ENCODE measurements at regions not wholly inside any gene's neighbourhood (a gene's known extent, or its start where the extent isn't known, plus 50 kb on each side); places are given as distances from the start of the nearest gene placed in this dataset.

- H3K27me3 ChIP-seq (ENCODE audit: insufficient read depth, poor library complexity, severe bottlenecking): no peaks in the 10 kb centered on the region
- TF ChIP-seq, protein P1, sequence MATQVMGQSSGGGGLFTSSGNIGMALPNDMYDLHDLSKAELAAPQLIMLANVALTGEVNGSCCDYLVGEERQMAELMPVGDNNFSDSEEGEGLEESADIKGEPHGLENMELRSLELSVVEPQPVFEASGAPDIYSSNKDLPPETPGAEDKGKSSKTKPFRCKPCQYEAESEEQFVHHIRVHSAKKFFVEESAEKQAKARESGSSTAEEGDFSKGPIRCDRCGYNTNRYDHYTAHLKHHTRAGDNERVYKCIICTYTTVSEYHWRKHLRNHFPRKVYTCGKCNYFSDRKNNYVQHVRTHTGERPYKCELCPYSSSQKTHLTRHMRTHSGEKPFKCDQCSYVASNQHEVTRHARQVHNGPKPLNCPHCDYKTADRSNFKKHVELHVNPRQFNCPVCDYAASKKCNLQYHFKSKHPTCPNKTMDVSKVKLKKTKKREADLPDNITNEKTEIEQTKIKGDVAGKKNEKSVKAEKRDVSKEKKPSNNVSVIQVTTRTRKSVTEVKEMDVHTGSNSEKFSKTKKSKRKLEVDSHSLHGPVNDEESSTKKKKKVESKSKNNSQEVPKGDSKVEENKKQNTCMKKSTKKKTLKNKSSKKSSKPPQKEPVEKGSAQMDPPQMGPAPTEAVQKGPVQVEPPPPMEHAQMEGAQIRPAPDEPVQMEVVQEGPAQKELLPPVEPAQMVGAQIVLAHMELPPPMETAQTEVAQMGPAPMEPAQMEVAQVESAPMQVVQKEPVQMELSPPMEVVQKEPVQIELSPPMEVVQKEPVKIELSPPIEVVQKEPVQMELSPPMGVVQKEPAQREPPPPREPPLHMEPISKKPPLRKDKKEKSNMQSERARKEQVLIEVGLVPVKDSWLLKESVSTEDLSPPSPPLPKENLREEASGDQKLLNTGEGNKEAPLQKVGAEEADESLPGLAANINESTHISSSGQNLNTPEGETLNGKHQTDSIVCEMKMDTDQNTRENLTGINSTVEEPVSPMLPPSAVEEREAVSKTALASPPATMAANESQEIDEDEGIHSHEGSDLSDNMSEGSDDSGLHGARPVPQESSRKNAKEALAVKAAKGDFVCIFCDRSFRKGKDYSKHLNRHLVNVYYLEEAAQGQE (IDR thresholded peaks at IDR 0.05; ENCODE audit: insufficient replicate concordance, low read depth): no peak
- no peak for TF ChIP-seq POLR2AphosphoS5 (IDR thresholded peaks at IDR 0.05; ENCODE audit: low read depth)
- no peak for TF ChIP-seq SPI1 (IDR thresholded peaks at IDR 0.05; ENCODE audit: borderline replicate concordance, low read depth)
- no peak for TF ChIP-seq GABPA (IDR thresholded peaks at IDR 0.05; ENCODE audit: low read depth)
- TF ChIP-seq CTCF (IDR thresholded peaks at IDR 0.05; ENCODE audit: insufficient read depth, low read length): no peak
- H3K4me3 ChIP-seq (replicated peaks; ENCODE audit: insufficient read depth, low read length): no peak overlapping the region
These were observed 153.2 kb upstream of the PRICKLE1 start for GRCh38 chr12:42742716-42743115.

GRCh38 chr12:42741771-42742510, 152.4 kb upstream of the PRICKLE1 start:
- H3K4me3 ChIP-seq (replicated peaks; ENCODE audit: insufficient read depth, low read length): no peak overlapping the region
- no peak for DNase-seq (ENCODE audit: low read depth in 1 of 2, low spot score in 1 of 2)
- H3K27me3 ChIP-seq (ENCODE audit: insufficient read depth, poor library complexity, severe bottlenecking): no peaks in the 10 kb centered on the region
- TF ChIP-seq CTCF (IDR thresholded peaks at IDR 0.05; ENCODE audit: insufficient read depth, low read length) (no peak), POLR2AphosphoS5 (IDR thresholded peaks at IDR 0.05; ENCODE audit: low read depth) (no peak), GABPA (IDR thresholded peaks at IDR 0.05; ENCODE audit: low read depth) (no peak)
- TF ChIP-seq, protein P1 (IDR thresholded peaks at IDR 0.05; ENCODE audit: insufficient replicate concordance, low read depth): no peak
- H3K27ac ChIP-seq (replicated peaks): no peak overlapping the region

More at GRCh38 chr12:42742716-42743115, 153.2 kb upstream of the PRICKLE1 start:
- H3K27ac ChIP-seq (replicated peaks): no peak overlapping the region
- DNase-seq (ENCODE audit: low read depth in 1 of 2, low spot score in 1 of 2): no peak

DNA sequence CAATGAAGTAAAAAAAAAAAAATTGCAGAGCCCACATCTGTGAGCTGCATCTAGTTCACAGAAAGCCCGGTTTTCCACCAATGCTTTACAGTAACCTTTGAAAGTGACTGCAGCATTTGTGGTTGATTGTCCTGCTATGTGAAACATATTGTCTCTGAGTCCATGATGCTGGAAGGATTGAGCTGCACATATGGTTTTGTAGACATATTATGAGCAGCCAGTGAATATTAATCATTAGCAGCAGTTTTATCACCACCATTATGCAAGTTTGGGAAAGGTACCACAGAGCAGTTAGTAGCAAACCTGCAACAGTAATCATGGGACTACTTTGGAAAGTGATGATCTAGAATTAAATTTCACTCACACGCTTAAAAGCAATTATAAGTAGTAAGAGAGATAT, 151.5 kb upstream of the PRICKLE1 start:
- Histone ChIP-seq H3K4me3 (replicated peaks; ENCODE audit: insufficient read depth, low read length) (no peak overlapping the region), H3K27me3 (ENCODE audit: insufficient read depth, poor library complexity, severe bottlenecking) (no peaks in the 10 kb centered on the region), H3K27ac (replicated peaks) (no peak overlapping the region)
- DNase-seq (ENCODE audit: low read depth in 1 of 2, low spot score in 1 of 2): no peak
- TF ChIP-seq, protein P1 (IDR thresholded peaks at IDR 0.05; ENCODE audit: insufficient replicate concordance, low read depth): no peak
- no peak for TF ChIP-seq GABPA (IDR thresholded peaks at IDR 0.05; ENCODE audit: low read depth)
- no peak for TF ChIP-seq SPI1 (IDR thresholded peaks at IDR 0.05; ENCODE audit: borderline replicate concordance, low read depth)
- no peak for TF ChIP-seq POLR2AphosphoS5 (IDR thresholded peaks at IDR 0.05; ENCODE audit: low read depth)
- TF ChIP-seq CTCF (IDR thresholded peaks at IDR 0.05; ENCODE audit: insufficient read depth, low read length): no peak

Data from HL-60 (cell line).